ENCODE measurements at regions not wholly inside any gene's neighbourhood (a gene's known extent, or its start where the extent isn't known, plus 50 kb on each side); places are given as distances from the start of the nearest gene placed in this dataset.

DNA sequence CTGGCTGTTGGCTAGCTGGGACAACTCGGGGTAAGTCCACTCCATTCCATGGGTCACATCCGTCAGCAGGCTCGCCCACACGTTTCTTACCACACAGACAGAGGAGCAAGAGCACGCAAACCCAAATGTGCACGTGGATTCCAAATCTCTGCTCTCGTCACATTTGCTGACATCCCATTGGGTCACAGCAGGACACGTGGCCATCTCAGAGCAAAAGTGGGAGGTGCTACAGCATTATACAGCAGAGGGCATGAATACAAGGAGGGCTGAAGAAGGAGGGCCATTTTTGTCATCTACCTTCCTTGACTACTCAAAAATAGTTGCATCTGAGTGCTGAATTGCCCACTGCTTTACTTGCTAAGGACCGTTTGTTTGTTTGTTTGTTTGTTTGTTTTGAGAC lies 84.7 kb downstream of the RBBP6 start:
- DNase-seq (ENCODE audit: low read depth), result no peak
- no peak overlapping the region for H3K4me3 ChIP-seq (ENCODE audit: low read length)

DNA sequence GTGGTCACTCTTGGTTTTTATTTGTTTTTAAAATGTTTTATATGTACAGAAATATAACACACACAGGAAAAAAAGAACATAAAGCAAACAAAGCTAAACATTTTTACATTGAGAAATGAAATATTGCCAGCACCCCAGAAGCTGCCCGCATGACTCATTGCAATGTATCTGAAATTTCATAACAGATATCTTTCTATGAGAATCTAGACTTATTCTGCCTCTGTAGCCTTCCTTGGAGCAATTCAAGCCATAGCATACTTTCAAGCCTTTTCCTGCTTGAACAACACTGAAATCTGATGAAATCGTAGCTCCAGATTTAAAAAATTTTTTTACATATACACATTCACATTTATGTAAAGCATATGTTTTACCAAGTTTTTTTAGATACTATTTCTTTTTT lies 86.9 kb downstream of the RBBP6 start:
- H3K4me3 ChIP-seq (ENCODE audit: low read length), result no peak overlapping the region
- DNase-seq (ENCODE audit: low read depth), result peak; percentile 39
- TF ChIP-seq, protein P1, sequence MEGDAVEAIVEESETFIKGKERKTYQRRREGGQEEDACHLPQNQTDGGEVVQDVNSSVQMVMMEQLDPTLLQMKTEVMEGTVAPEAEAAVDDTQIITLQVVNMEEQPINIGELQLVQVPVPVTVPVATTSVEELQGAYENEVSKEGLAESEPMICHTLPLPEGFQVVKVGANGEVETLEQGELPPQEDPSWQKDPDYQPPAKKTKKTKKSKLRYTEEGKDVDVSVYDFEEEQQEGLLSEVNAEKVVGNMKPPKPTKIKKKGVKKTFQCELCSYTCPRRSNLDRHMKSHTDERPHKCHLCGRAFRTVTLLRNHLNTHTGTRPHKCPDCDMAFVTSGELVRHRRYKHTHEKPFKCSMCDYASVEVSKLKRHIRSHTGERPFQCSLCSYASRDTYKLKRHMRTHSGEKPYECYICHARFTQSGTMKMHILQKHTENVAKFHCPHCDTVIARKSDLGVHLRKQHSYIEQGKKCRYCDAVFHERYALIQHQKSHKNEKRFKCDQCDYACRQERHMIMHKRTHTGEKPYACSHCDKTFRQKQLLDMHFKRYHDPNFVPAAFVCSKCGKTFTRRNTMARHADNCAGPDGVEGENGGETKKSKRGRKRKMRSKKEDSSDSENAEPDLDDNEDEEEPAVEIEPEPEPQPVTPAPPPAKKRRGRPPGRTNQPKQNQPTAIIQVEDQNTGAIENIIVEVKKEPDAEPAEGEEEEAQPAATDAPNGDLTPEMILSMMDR (conservative IDR thresholded peaks at IDR 0.05; ENCODE audit: low read length), result no peak

More for the DNA sequence above, 84.7 kb downstream of the RBBP6 start:
- TF ChIP-seq, protein P1 (conservative IDR thresholded peaks at IDR 0.05; ENCODE audit: low read length), result no peak

DNA sequence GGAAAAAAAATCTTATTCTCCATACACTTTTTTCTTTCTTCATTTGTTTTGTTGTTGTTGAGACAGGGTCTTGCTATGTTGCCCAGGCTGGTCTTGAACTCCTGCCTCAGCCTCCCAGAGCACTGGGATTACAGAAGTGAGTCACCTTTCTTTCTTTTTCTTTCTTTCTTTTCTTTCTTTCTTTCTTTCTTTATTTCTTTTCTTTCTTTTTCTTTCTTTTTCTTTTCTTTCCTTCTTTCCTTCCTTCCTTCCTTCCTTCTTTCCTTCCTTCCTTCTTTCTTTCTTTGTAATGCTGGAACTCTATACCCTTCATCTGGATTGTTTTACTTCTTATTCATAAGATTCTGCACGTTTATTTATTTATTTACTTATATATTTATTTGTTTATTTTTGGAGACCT lies 94.5 kb upstream of the TNRC6A start:
- TF ChIP-seq, protein P1 (conservative IDR thresholded peaks at IDR 0.05; ENCODE audit: low read length), result no peak
- no peak overlapping the region for H3K4me3 ChIP-seq (ENCODE audit: low read length)
- no peak for DNase-seq (ENCODE audit: low read depth)

DNA sequence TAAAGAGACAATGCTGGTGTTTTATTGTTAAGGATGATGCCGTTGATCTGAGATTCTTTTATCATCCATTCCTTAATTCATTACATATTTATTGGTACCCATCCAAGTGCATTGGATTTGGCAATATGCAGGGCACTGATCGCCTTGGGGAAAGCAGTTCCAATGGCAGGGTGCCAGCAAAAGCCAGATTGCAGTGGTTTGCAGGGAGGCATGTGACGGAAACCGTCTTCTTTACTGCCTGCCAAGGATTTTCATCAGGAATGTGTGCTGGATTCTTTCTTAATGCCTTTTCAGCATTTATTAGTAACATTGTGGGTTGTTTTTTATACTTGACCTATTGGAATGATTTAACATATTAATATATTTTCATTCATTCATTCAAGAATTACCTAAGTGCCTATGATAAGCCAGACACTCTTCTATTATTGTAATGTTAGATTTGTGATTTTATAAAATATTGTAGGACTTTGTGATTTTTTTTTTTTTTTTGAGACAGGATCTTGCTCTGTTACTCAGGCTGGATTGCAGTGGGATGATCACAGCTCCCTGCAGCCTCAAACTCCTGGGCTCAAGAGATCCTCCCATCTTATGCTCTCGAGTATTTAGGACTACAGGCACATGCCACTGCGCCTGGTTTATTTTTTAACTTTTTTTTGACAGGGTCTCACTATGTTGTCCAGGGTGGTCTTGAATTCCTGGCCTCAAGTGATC lies 93.4 kb upstream of the TNRC6A start:
- no peak overlapping the region for H3K4me3 ChIP-seq (ENCODE audit: low read length)
- DNase-seq (ENCODE audit: low read depth), result peak; percentile 99
- TF ChIP-seq, protein P1 (conservative IDR thresholded peaks at IDR 0.05; ENCODE audit: low read length), result no peak

DNA sequence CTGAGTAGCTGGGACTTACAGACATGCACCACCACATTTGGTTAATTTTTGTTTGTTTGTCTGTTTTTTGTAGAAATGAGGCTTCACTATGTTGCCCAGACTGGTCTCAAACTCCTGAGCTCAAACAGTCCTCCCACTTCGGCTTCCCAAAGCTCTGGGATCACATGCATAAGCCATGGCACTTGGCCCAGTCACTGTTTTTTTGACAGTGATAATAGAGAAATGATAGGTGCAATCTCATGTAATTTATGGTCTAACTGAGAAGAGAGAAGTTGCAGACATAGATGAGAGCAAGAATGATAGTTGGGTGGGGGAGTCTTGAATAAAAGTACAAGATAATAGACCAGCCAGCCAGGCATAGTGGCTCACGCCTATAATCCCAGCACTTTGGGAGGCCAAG lies 89.7 kb upstream of the TNRC6A start:
- TF ChIP-seq, protein P1 (conservative IDR thresholded peaks at IDR 0.05; ENCODE audit: low read length), result no peak
- no peak overlapping the region for H3K4me3 ChIP-seq (ENCODE audit: low read length)
- no peak for DNase-seq (ENCODE audit: low read depth)

DNA sequence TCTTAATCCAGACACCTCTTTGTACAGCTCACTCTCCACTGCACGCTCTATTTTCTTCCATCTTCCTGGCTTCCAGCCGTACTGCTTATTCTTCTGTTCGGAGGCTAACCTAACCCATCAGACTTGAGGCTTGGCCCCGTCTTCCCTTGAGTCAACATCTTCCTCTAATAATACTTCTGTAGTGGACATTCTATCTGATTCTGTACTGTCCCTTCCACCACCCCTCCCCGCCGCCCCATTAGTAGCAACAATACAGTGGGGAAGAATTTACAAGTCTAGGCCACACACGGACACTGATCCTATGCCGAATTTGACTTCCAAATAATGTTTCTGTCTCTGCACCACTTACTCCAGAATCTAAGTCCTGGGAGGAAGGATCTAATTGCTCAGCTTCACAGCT lies 86.0 kb upstream of the TNRC6A start:
- TF ChIP-seq, protein P1 (conservative IDR thresholded peaks at IDR 0.05; ENCODE audit: low read length), result no peak
- DNase-seq (ENCODE audit: low read depth), result no peak
- no peak overlapping the region for H3K4me3 ChIP-seq (ENCODE audit: low read length)
